GM12865 (cell line): ENCODE measurements at regions not wholly inside any gene's neighbourhood (a gene's known extent, or its start where the extent isn't known, plus 50 kb on each side); places are given as distances from the start of the nearest gene placed in this dataset.

Experiments used
- DNase-seq: peaks from one replicate; pipeline ENCODE4 v3.0.0; 2010; ENCODE audit warnings: low read depth
- H3K4me3 ChIP-seq: 2 replicates; pipeline ENCODE4 v1.5.1; 2011; ENCODE audit warnings: mild to moderate bottlenecking, low read depth, low read length, control low read depth
- TF ChIP-seq, protein P1 (sequence below): IDR thresholded peaks from 2 replicates; pipeline ENCODE4 v1.5.1; 2011; ENCODE audit warnings: low read length, control low read depth, low read depth, inconsistent platforms; ENCODE audit not compliant: insufficient read depth; ENCODE audit errors: missing control alignments

DNA sequence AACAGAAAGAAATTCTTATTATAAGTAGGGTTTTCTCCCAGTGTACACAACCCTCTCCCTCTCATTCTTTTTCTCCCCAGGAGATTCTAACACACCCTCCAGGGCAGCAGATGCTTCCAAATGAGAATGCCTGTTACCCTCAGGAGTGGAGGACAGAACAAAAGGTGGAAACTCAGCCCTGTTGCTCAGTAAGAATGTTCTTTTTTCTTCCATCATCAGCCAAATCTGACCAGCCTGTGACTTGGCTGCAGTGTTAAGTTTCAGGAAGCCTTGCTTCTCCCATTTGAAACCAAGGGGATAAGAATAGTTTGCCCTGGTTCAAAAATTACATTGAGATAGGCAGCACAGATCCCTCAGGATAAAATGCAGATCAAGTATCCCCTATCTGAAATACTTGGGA lies 77.5 kb upstream of the EEPD1 start:
- DNase-seq: no peak
- H3K4me3 ChIP-seq: no peak overlapping the region
- TF ChIP-seq, protein P1, sequence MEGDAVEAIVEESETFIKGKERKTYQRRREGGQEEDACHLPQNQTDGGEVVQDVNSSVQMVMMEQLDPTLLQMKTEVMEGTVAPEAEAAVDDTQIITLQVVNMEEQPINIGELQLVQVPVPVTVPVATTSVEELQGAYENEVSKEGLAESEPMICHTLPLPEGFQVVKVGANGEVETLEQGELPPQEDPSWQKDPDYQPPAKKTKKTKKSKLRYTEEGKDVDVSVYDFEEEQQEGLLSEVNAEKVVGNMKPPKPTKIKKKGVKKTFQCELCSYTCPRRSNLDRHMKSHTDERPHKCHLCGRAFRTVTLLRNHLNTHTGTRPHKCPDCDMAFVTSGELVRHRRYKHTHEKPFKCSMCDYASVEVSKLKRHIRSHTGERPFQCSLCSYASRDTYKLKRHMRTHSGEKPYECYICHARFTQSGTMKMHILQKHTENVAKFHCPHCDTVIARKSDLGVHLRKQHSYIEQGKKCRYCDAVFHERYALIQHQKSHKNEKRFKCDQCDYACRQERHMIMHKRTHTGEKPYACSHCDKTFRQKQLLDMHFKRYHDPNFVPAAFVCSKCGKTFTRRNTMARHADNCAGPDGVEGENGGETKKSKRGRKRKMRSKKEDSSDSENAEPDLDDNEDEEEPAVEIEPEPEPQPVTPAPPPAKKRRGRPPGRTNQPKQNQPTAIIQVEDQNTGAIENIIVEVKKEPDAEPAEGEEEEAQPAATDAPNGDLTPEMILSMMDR: no peak

DNA sequence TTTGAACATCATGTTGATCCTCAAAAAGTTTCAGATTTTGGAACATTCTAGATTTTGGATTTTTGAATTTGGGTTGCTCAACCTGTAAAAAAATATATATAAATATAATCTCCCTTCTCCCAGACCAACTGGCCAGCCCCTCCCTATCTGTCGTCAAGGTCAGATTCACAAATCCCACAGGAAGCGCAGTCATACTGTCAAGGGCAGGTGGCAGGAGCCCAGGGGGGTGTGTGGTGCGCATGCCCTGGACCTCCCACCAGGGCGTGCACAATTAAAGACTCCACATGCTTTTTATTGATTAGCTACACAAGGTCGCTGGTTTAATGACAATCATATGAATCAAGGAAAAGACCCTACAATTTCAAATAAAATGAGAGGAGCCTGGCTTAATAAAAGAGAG lies 77.0 kb upstream of the EEPD1 start:
- no peak for DNase-seq
- TF ChIP-seq, protein P1: no peak
- no peak overlapping the region for H3K4me3 ChIP-seq

DNA sequence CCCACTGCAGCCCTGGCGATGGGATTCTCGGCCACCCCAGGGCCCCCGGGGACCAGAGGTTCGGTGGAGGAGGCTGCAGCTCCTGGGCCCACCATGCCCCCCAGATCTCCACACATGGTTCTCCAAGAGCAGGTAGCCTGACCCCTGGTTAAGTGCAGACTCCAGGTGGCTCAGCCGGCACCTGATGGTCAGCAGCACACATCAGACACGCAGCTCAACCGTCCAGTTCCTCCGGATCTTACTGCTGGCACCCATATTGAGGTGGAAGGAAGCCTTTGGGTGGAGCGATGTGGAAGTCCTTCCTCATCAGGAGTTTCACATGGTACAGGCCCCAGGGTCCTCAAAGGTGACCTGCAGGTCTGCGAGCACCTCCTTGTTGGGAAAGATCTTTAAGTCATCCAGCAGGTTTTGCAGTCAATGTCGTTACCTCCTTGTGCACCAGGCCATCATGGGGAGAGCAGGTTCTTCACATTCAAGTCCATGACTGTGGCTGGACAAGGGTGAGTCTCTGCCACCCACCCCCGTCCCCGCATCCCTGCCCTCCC lies 74.2 kb upstream of the EEPD1 start:
- H3K4me3 ChIP-seq: no peak overlapping the region
- TF ChIP-seq, protein P1: no peak
- no peak for DNase-seq

DNA sequence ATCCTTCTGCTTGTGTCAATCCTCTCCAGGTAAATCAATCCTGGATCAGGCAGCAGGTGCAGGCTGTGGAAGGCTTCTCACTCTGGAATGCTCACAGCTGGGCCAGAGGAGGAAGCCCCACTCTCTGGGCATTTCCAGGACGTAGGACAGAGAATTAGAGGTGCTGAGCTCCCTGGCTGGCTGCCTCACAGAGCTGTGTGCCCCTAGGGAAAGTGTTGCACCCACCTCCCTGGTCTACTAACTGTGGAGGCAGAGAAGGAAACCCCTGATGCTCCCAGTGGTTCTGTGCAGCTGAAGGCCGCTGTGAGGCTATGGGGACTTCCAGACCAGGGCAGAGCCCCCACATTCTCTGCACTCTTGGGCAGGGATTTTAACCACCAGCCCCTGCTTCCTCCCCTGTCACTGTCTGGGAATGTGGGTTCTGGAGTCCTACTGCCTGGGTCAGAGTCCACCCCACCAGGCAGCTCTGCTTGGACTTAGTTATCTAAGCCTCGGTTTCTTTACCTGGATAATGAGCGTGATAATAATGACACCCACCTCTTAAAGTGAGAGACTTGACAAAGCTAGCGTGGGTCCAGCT lies 73.5 kb upstream of the EEPD1 start:
- no peak overlapping the region for H3K4me3 ChIP-seq
- no peak for DNase-seq
- TF ChIP-seq, protein P1: no peak

DNA sequence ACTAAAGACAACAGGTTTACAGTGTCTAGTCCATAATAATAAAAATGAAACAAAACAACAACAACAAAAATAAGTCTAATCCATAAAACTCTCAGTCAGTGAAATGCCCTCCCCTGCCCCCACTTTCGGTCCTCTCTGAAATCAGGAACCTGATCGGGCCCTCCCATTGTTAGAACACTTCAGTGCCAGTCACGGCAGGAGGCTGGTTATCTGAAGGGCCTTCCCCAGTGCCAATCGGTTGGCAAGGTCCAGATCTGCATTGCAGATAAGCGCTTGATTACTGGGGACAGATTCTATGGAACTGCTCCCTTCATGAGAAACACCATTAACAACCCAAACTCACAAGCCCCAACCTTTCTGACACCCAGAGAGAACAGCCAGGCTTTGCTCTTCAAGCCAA lies 72.2 kb upstream of the EEPD1 start:
- no peak for DNase-seq
- TF ChIP-seq, protein P1: no peak
- H3K4me3 ChIP-seq: no peak overlapping the region

DNA sequence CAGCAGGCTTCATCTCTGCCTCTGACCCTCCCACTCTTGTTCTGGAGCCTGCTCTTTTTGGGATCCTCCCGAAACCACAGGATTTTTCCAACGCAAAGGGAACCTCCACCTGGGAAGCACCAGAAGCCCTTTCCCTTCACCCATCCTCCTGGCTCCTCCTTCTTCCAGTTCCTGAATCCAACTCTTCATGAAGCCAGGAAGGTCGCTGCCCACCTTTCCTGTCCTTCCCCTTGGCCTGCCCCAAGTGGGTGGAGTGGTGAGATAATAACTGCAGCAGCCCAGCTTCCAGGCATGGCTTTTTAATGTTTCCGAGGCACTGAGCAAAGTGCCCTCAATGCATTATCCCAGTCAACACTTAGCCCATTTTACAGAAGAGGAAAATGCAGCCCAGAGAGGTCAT lies 70.8 kb upstream of the EEPD1 start:
- H3K4me3 ChIP-seq: no peak overlapping the region
- TF ChIP-seq, protein P1: no peak

DNA sequence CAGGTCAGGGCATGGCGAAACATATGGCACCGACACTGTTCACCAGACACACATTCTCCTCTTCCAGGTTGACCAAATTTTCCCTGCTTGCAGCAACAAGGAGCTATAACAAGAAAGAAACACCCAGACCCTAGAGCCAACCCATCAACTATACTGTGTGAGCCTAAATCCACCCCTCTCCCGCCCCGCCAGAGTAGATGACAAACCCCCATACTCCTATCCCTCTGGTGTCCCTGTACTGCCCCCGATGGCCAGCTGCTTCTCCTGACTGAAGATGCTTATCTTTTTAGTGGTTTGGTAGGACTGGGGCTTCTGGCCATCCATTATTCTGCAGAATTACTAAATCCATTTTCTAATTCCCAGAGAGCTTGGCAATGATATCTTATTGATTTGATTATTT lies 70.1 kb upstream of the EEPD1 start:
- TF ChIP-seq, protein P1: no peak
- no peak overlapping the region for H3K4me3 ChIP-seq
- DNase-seq: no peak

More for the DNA sequence above, 70.8 kb upstream of the EEPD1 start:
- no peak for DNase-seq
